ENCODE measurements at regions not wholly inside any gene's neighbourhood (a gene's known extent, or its start where the extent isn't known, plus 50 kb on each side); places are given as distances from the start of the nearest gene placed in this dataset.
"Not testable (repeated sequence)": the region's sequence is repeated elsewhere in the genome, so short reads cannot be mapped to it uniquely, and the experiment has no call there.

DNA sequence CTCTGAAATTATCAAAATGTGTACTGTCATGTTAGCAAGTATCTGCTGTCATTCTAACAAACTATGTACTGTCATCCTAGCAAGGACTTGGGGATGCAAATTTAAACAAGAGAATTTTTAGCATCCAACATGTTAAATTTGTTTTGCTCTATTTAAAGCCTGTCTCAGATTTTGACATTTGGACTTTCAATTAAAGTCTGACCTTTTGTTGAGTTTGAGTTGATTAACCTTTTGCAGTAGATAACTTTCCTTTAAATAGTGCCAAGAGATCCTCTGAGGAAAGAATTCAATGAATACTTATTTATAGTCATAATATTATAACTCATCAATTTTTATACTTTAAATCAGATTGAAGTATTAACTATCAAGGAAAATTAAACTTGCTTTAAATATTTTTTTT lies 80.2 kb downstream of the TDRD15 start:
- BruUV-seq (replicated peaks), result no TSS peak
- DNase-seq (ENCODE audit: low read depth, low spot score) (no peak), ATAC-seq (no peak)
- Histone ChIP-seq H3K9me3 (ENCODE audit: control insufficient read depth, insufficient read depth, low read depth, low read length) (no peaks in the 10 kb centered on the region), H3K27me3 (ENCODE audit: control insufficient read depth, insufficient read depth, low read length) (no peaks in the 10 kb centered on the region), H3K36me3 (ENCODE audit: control insufficient read depth, insufficient read depth, low read length) (no peaks in the 10 kb centered on the region), H3K4me3 (ENCODE audit: low read depth in 2 of 2, low read length in 2 of 2) (no peak overlapping the region), H3K27ac (ENCODE audit: low read length) (no peak overlapping the region), H3K4me1 (ENCODE audit: control insufficient read depth, insufficient read depth, low read length) (no peaks in the 10 kb centered on the region)
- TF ChIP-seq TCF7L2 (IDR thresholded peaks at IDR 0.05; ENCODE audit: low read depth, low read length) (no peak), SIN3A (IDR thresholded peaks at IDR 0.05; ENCODE audit: borderline replicate concordance, insufficient read depth, low read depth, low read length) (no peak), POLR2AphosphoS5 (IDR thresholded peaks at IDR 0.05; ENCODE audit: low read depth, low read length) (no peak)
- TF ChIP-seq, protein P1, sequence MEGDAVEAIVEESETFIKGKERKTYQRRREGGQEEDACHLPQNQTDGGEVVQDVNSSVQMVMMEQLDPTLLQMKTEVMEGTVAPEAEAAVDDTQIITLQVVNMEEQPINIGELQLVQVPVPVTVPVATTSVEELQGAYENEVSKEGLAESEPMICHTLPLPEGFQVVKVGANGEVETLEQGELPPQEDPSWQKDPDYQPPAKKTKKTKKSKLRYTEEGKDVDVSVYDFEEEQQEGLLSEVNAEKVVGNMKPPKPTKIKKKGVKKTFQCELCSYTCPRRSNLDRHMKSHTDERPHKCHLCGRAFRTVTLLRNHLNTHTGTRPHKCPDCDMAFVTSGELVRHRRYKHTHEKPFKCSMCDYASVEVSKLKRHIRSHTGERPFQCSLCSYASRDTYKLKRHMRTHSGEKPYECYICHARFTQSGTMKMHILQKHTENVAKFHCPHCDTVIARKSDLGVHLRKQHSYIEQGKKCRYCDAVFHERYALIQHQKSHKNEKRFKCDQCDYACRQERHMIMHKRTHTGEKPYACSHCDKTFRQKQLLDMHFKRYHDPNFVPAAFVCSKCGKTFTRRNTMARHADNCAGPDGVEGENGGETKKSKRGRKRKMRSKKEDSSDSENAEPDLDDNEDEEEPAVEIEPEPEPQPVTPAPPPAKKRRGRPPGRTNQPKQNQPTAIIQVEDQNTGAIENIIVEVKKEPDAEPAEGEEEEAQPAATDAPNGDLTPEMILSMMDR (IDR thresholded peaks at IDR 0.05), result no peak
- TF ChIP-seq, protein P2, sequence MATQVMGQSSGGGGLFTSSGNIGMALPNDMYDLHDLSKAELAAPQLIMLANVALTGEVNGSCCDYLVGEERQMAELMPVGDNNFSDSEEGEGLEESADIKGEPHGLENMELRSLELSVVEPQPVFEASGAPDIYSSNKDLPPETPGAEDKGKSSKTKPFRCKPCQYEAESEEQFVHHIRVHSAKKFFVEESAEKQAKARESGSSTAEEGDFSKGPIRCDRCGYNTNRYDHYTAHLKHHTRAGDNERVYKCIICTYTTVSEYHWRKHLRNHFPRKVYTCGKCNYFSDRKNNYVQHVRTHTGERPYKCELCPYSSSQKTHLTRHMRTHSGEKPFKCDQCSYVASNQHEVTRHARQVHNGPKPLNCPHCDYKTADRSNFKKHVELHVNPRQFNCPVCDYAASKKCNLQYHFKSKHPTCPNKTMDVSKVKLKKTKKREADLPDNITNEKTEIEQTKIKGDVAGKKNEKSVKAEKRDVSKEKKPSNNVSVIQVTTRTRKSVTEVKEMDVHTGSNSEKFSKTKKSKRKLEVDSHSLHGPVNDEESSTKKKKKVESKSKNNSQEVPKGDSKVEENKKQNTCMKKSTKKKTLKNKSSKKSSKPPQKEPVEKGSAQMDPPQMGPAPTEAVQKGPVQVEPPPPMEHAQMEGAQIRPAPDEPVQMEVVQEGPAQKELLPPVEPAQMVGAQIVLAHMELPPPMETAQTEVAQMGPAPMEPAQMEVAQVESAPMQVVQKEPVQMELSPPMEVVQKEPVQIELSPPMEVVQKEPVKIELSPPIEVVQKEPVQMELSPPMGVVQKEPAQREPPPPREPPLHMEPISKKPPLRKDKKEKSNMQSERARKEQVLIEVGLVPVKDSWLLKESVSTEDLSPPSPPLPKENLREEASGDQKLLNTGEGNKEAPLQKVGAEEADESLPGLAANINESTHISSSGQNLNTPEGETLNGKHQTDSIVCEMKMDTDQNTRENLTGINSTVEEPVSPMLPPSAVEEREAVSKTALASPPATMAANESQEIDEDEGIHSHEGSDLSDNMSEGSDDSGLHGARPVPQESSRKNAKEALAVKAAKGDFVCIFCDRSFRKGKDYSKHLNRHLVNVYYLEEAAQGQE (IDR thresholded peaks at IDR 0.05; ENCODE audit: insufficient read depth in 1 of 2, low read depth in 2 of 2, low read length in 1 of 2), result no peak
- intact Hi-C loops (cut with micrococcal nuclease; ENCODE audit: unreplicated experiment), result no loop called here
- ChIA-PET POLR2A (no interaction called here), CTCF (no interaction called here)
- in situ Hi-C loops (cut with HindIII; ENCODE audit: low pct_unique_long_range_greater_than_20kb, low sequenced_read_pairs), result no loop called here

DNA sequence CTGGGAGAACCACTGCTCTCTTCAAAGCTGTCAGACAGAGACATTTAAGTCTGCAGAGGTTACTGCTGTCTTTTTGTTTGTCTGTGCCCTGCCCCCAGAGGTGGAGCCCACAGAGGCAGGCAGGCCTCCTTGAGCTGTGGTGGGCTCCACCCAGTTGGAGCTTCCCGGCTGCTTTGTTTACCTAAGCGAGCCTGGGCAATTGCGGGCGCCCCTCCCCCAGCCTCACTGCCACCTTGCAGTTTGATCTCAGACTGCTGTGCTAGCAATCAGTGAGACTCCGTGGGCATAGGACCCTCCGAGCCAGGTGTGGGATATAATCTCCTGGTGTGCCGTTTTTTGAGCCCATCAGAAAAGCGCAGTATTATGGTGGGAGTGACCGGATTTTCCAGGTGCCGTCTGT lies 90.3 kb downstream of the TDRD15 start:
- H3K4me1 ChIP-seq (ENCODE audit: control insufficient read depth, insufficient read depth, low read length); BruUV-seq (replicated peaks); intact Hi-C loops (cut with micrococcal nuclease; ENCODE audit: unreplicated experiment); H3K27ac ChIP-seq (ENCODE audit: low read length); POLR2A ChIA-PET; DNase-seq (ENCODE audit: low read depth, low spot score); in situ Hi-C loops (cut with HindIII; ENCODE audit: low pct_unique_long_range_greater_than_20kb, low sequenced_read_pairs); H3K9me3 ChIP-seq (ENCODE audit: control insufficient read depth, insufficient read depth, low read depth, low read length); CTCF ChIA-PET; H3K27me3 ChIP-seq (ENCODE audit: control insufficient read depth, insufficient read depth, low read length); ATAC-seq; H3K4me3 ChIP-seq (ENCODE audit: low read depth in 2 of 2, low read length in 2 of 2); H3K36me3 ChIP-seq (ENCODE audit: control insufficient read depth, insufficient read depth, low read length): not testable (repeated sequence)

DNA sequence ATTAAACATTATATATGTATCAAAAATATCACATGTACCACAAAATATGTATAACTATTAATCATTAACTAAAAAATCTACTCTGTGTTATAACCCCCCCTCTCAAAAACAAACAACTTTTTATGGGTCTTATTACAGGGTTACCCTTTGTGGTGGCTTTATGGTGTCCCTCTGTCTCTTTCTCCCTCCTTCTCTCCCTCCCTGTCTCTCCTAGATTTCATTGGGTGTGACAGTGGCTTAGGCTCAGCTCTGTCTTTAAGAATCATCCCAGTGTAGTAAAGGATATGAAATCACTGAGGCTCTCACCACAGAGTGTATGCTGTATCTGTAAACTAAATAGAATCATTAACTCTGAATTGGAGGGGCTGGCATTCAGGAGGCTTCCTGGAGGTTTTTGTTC lies 93.7 kb downstream of the TDRD15 start:
- Histone ChIP-seq H3K27ac (ENCODE audit: low read length) (no peak overlapping the region), H3K36me3 (ENCODE audit: control insufficient read depth, insufficient read depth, low read length) (no peaks in the 10 kb centered on the region), H3K27me3 (ENCODE audit: control insufficient read depth, insufficient read depth, low read length) (no peaks in the 10 kb centered on the region), H3K4me1 (ENCODE audit: control insufficient read depth, insufficient read depth, low read length) (no peaks in the 10 kb centered on the region), H3K4me3 (ENCODE audit: low read depth in 2 of 2, low read length in 2 of 2) (no peak overlapping the region), H3K9me3 (ENCODE audit: control insufficient read depth, insufficient read depth, low read depth, low read length) (no peaks in the 10 kb centered on the region)
- in situ Hi-C loops (cut with HindIII; ENCODE audit: low pct_unique_long_range_greater_than_20kb, low sequenced_read_pairs) (no loop called here), intact Hi-C loops (cut with micrococcal nuclease; ENCODE audit: unreplicated experiment) (no loop called here)
- no TSS peak for BruUV-seq (replicated peaks)
- ATAC-seq (no peak), DNase-seq (ENCODE audit: low read depth, low spot score) (no peak)
- TF ChIP-seq, protein P1 (IDR thresholded peaks at IDR 0.05), result no peak
- TF ChIP-seq POLR2AphosphoS5 (IDR thresholded peaks at IDR 0.05; ENCODE audit: low read depth, low read length) (no peak), TCF7L2 (IDR thresholded peaks at IDR 0.05; ENCODE audit: low read depth, low read length) (no peak), SIN3A (IDR thresholded peaks at IDR 0.05; ENCODE audit: borderline replicate concordance, insufficient read depth, low read depth, low read length) (no peak)
- TF ChIP-seq, protein P2 (IDR thresholded peaks at IDR 0.05; ENCODE audit: insufficient read depth in 1 of 2, low read depth in 2 of 2, low read length in 1 of 2), result no peak
- ChIA-PET CTCF (no interaction called here), POLR2A (no interaction called here)

Data from Panc1 (cell line).